ENCODE measurements at regions not wholly inside any gene's neighbourhood (a gene's known extent, or its start where the extent isn't known, plus 50 kb on each side); places are given as distances from the start of the nearest gene placed in this dataset.
"Not testable (repeated sequence)": the region's sequence is repeated elsewhere in the genome, so short reads cannot be mapped to it uniquely, and the experiment has no call there.

GRCh38 chr10:8835453-8836167 lies 781.1 kb downstream of the GATA3 start:
- DNase-seq: no peak

- DNase-seq: no peak
Observed at GRCh38 chr10:8840356-8840755, 785.9 kb downstream of the GATA3 start.

GRCh38 chr10:8844141-8844540 lies 789.7 kb downstream of the GATA3 start:
- DNase-seq: no peak

- DNase-seq: no peak
Observed at GRCh38 chr10:8852546-8852945, 798.1 kb downstream of the GATA3 start.

GRCh38 chr10:8853048-8853447 lies 798.6 kb downstream of the GATA3 start:
- no peak for DNase-seq

GRCh38 chr10:8868924-8869323 lies 814.4 kb downstream of the GATA3 start:
- not testable (repeated sequence) for DNase-seq

GRCh38 chr10:8873310-8873709 lies 818.8 kb downstream of the GATA3 start:
- DNase-seq: no peak

GRCh38 chr10:8874268-8874667 lies 819.8 kb downstream of the GATA3 start:
- no peak for DNase-seq

- DNase-seq: no peak
Observed at GRCh38 chr10:8874972-8875371, 820.5 kb downstream of the GATA3 start.

- DNase-seq: no peak
Observed at GRCh38 chr10:8876171-8876570, 821.7 kb downstream of the GATA3 start.

GRCh38 chr10:8889538-8889937 lies 835.0 kb downstream of the GATA3 start:
- no peak for DNase-seq

GRCh38 chr10:8893102-8893501 lies 838.6 kb downstream of the GATA3 start:
- no peak for DNase-seq

- DNase-seq: no peak
Observed at GRCh38 chr10:8894148-8894547, 839.7 kb downstream of the GATA3 start.

GRCh38 chr10:8897769-8898168 lies 843.3 kb downstream of the GATA3 start:
- DNase-seq: no peak

GRCh38 chr10:8898745-8899330 lies 844.4 kb downstream of the GATA3 start:
- DNase-seq: no peak

- no peak for DNase-seq
Observed at GRCh38 chr10:8902926-8903325, 848.4 kb downstream of the GATA3 start.

- no peak for DNase-seq
Observed at GRCh38 chr10:8908013-8908412, 853.5 kb downstream of the GATA3 start.

- DNase-seq: no peak
Observed at GRCh38 chr10:8910314-8910713, 855.8 kb downstream of the GATA3 start.

GRCh38 chr10:8911032-8911431 lies 856.5 kb downstream of the GATA3 start:
- DNase-seq: no peak

GRCh38 chr10:8912108-8912507 lies 857.6 kb downstream of the GATA3 start:
- DNase-seq: no peak

GRCh38 chr10:8913720-8914119 lies 859.2 kb downstream of the GATA3 start:
- DNase-seq: no peak

GRCh38 chr10:8919280-8919679 lies 864.8 kb downstream of the GATA3 start:
- no peak for DNase-seq

GRCh38 chr10:8921568-8921967 lies 867.1 kb downstream of the GATA3 start:
- no peak for DNase-seq

- DNase-seq: no peak
Observed at GRCh38 chr10:8923096-8923495, 868.6 kb downstream of the GATA3 start.

- no peak for DNase-seq
Observed at GRCh38 chr10:8927705-8928104, 873.2 kb downstream of the GATA3 start.
